ENCODE measurements at regions not wholly inside any gene's neighbourhood (a gene's known extent, or its start where the extent isn't known, plus 50 kb on each side); places are given as distances from the start of the nearest gene placed in this dataset.
"Not testable (repeated sequence)": the region's sequence is repeated elsewhere in the genome, so short reads cannot be mapped to it uniquely, and the experiment has no call there.

GRCh38 chr16:21536740-21537139 lies 62.6 kb upstream of the METTL9 start:
- H3K36me3 ChIP-seq (ENCODE audit: control insufficient read depth, insufficient read depth, low read length); DNase-seq (ENCODE audit: low read depth); H3K4me3 ChIP-seq (ENCODE audit: low read depth, low read length); H3K27me3 ChIP-seq (ENCODE audit: control insufficient read depth, insufficient read depth, low read length); POLR2A ChIA-PET; CTCF ChIA-PET: not testable (repeated sequence)

- H3K27me3 ChIP-seq (ENCODE audit: control insufficient read depth, insufficient read depth, low read length); POLR2A ChIA-PET: not testable (repeated sequence)
Measured at GRCh38 chr16:21537598-21537997, 61.8 kb upstream of the METTL9 start.

DNA sequence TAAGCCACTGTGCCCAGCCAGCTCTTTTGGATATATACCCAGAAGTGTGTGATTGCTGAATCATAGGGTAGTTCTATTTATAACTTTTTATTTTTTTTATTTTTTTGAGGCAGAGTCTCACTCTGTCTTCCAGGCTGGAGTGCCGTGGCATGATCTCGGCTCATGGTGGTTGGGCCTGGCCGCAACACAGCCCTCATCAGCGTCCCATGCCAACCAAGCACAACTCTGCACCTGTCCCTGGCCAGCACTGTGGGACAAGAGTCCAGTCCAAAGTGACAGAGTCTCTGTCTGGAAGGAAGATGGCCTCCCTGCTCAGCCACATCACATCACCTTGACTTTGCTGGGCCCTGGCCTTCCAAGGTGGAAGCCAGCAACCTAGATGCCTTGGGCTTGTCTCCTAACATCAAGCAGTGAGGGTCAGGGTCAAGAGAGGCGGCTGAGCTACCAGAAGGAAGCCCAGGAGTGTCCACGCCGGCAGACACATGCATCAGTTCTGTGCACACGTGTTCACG lies 60.2 kb upstream of the METTL9 start:
- H3K4me3 ChIP-seq (ENCODE audit: low read depth, low read length); CTCF ChIA-PET; H3K36me3 ChIP-seq (ENCODE audit: control insufficient read depth, insufficient read depth, low read length); DNase-seq (ENCODE audit: low read depth); H3K27me3 ChIP-seq (ENCODE audit: control insufficient read depth, insufficient read depth, low read length); POLR2A ChIA-PET: not testable (repeated sequence)

More at GRCh38 chr16:21537598-21537997, 61.8 kb upstream of the METTL9 start:
- H3K36me3 ChIP-seq (ENCODE audit: control insufficient read depth, insufficient read depth, low read length); H3K4me3 ChIP-seq (ENCODE audit: low read depth, low read length); CTCF ChIA-PET; DNase-seq (ENCODE audit: low read depth): not testable (repeated sequence)

- DNase-seq (ENCODE audit: low read depth); H3K4me3 ChIP-seq (ENCODE audit: low read depth, low read length); H3K27me3 ChIP-seq (ENCODE audit: control insufficient read depth, insufficient read depth, low read length); H3K36me3 ChIP-seq (ENCODE audit: control insufficient read depth, insufficient read depth, low read length); POLR2A ChIA-PET; CTCF ChIA-PET: not testable (repeated sequence)
Measured at GRCh38 chr16:21540770-21541433, 58.5 kb upstream of the METTL9 start.

GRCh38 chr16:21541611-21542051 lies 57.7 kb upstream of the METTL9 start:
- H3K4me3 ChIP-seq (ENCODE audit: low read depth, low read length); CTCF ChIA-PET; DNase-seq (ENCODE audit: low read depth); H3K27me3 ChIP-seq (ENCODE audit: control insufficient read depth, insufficient read depth, low read length); POLR2A ChIA-PET; H3K36me3 ChIP-seq (ENCODE audit: control insufficient read depth, insufficient read depth, low read length): not testable (repeated sequence)

GRCh38 chr16:21542075-21542474 lies 57.3 kb upstream of the METTL9 start:
- POLR2A ChIA-PET; DNase-seq (ENCODE audit: low read depth); H3K36me3 ChIP-seq (ENCODE audit: control insufficient read depth, insufficient read depth, low read length); CTCF ChIA-PET; H3K4me3 ChIP-seq (ENCODE audit: low read depth, low read length); H3K27me3 ChIP-seq (ENCODE audit: control insufficient read depth, insufficient read depth, low read length): not testable (repeated sequence)

- H3K4me3 ChIP-seq (ENCODE audit: low read depth, low read length); POLR2A ChIA-PET; DNase-seq (ENCODE audit: low read depth); CTCF ChIA-PET; H3K27me3 ChIP-seq (ENCODE audit: control insufficient read depth, insufficient read depth, low read length); H3K36me3 ChIP-seq (ENCODE audit: control insufficient read depth, insufficient read depth, low read length): not testable (repeated sequence)
Measured at GRCh38 chr16:21542491-21543124, 56.8 kb upstream of the METTL9 start.

DNA sequence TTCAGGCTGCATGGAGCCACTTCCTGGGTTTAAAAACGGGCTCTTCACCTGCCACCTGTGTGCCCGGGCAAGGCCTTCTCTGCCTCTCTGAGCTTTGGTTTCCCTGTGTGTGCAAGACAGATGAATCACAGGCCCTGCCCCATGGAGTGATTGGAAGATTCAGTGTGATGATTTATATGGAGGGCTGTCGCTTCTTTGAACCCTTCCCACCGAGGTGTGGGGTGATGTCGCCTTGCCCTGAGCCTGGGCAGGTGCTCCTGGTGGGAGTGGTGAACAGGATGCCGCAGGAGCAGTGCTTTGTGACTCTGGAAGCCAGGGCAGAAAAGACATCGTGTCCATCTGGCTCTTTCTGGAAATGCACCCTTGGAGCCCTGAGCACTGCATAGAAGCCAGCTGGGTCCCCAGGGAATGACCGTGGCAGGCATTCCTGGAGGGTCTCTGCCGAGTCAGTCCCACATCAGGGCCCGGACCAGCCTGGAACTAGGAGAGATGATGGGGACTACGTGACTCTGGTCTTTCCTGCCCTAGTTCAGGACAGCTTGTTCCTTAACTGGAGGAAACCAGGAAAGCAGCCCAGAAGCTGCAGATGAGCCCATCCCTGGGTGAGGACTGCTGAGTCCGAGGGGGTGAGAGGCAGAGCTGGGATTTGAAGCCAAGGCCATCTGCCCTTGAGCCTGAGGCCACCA lies 56.1 kb upstream of the METTL9 start:
- H3K4me3 ChIP-seq (ENCODE audit: low read depth, low read length); CTCF ChIA-PET; DNase-seq (ENCODE audit: low read depth); H3K27me3 ChIP-seq (ENCODE audit: control insufficient read depth, insufficient read depth, low read length); POLR2A ChIA-PET; H3K36me3 ChIP-seq (ENCODE audit: control insufficient read depth, insufficient read depth, low read length): not testable (repeated sequence)

GRCh38 chr16:21545664-21546326 lies 53.6 kb upstream of the METTL9 start:
- H3K36me3 ChIP-seq (ENCODE audit: control insufficient read depth, insufficient read depth, low read length); DNase-seq (ENCODE audit: low read depth); H3K4me3 ChIP-seq (ENCODE audit: low read depth, low read length); H3K27me3 ChIP-seq (ENCODE audit: control insufficient read depth, insufficient read depth, low read length); POLR2A ChIA-PET: not testable (repeated sequence)
- CTCF ChIA-PET = interaction anchor here (0.8 kb wide), 1 partner anchor 8 kb away, joined by 3 read pairs; no protein-coding TSS in a partner anchor

- POLR2A ChIA-PET; CTCF ChIA-PET; DNase-seq (ENCODE audit: low read depth): not testable (repeated sequence)
Measured at GRCh38 chr16:21549396-21549795, 50.0 kb upstream of the METTL9 start.

More at GRCh38 chr16:21549396-21549795, 50.0 kb upstream of the METTL9 start:
- H3K4me3 ChIP-seq (ENCODE audit: low read depth, low read length); H3K36me3 ChIP-seq (ENCODE audit: control insufficient read depth, insufficient read depth, low read length); H3K27me3 ChIP-seq (ENCODE audit: control insufficient read depth, insufficient read depth, low read length): not testable (repeated sequence)
